Upper lobe of left lung (tissue), 4 donors: ENCODE measurements at regions not wholly inside any gene's neighbourhood (a gene's known extent, or its start where the extent isn't known, plus 50 kb on each side); places are given as distances from the start of the nearest gene placed in this dataset.

Source experiments
- CTCF ChIP-seq, 6 experiments: fragments of 450-650 bp in 4 of 6; fragments of 200-600 bp in 2 of 6; sonication (generic) in 2 of 6; IDR thresholded peaks; one replicate each; pipeline ENCODE4 v1.5.1; 2016 to 2019; ENCODE audit warnings: antibody characterized with exemption in 6 of 6
- EP300 ChIP-seq, 4 donors: sonication (generic); formaldehyde crosslinking; IDR thresholded peaks; one replicate each; pipeline ENCODE4 v1.5.1; 2017; ENCODE audit warnings: antibody characterized with exemption in 4 of 4, control low read depth in 2 of 4
- POLR2A ChIP-seq, 4 donors: fragments of 450-650 bp; IDR thresholded peaks; one replicate each; pipeline ENCODE4 v1.5.1; 2016 to 2017; ENCODE audit warnings: antibody characterized with exemption in 4 of 4, mild to moderate bottlenecking in 2 of 4
- POLR2AphosphoS5 ChIP-seq, 2 donors: sonication (generic); formaldehyde crosslinking; IDR thresholded peaks; one replicate each; pipeline ENCODE4 v1.5.1; 2017; ENCODE audit warnings: antibody characterized with exemption in 2 of 2

- TF ChIP-seq CTCF (IDR thresholded peaks at IDR 0.05) (no peak), POLR2A (IDR thresholded peaks at IDR 0.05) (no peak), EP300 (IDR thresholded peaks at IDR 0.05) (no peak), POLR2AphosphoS5 (IDR thresholded peaks at IDR 0.05) (no peak)
These were observed 114.4 kb upstream of the ADARB2 start for GRCh38 chr10:1851762-1852161.
